Lower lobe of right lung (tissue), 2 donors: ENCODE measurements at regions not wholly inside any gene's neighbourhood (a gene's known extent, or its start where the extent isn't known, plus 50 kb on each side); places are given as distances from the start of the nearest gene placed in this dataset.

Experiments
- ATAC-seq, 2 donors: fragments of 200-7000 bp; cut with Tn5 transposase; one replicate each; pipeline ENCODE4 v1.9.1; 2020 to 2022; ENCODE audit warnings: mild to moderate bottlenecking in 2 of 2, moderate library complexity in 2 of 2
- DNase-seq: peaks from one replicate; pipeline ENCODE4 v3.0.0-alpha.2; 2020
- H3K27ac ChIP-seq: fragments of 200-600 bp; one replicate; pipeline ENCODE4 v1.8.0; 2022
- H3K27me3 ChIP-seq: fragments of 200-600 bp; one replicate; pipeline ENCODE4 v1.8.0; 2022; ENCODE audit warnings: low read depth
- H3K36me3 ChIP-seq: fragments of 200-600 bp; one replicate; pipeline ENCODE4 v1.8.0; 2022; ENCODE audit warnings: mild to moderate bottlenecking
- H3K4me1 ChIP-seq: fragments of 200-600 bp; one replicate; pipeline ENCODE4 v1.8.0; 2022
- H3K4me3 ChIP-seq: fragments of 200-600 bp; one replicate; pipeline ENCODE4 v1.8.0; 2022; ENCODE audit warnings: mild to moderate bottlenecking
- H3K9me3 ChIP-seq: fragments of 200-600 bp; one replicate; pipeline ENCODE4 v1.8.0; 2022
- intact Hi-C: fragments of 100-400 bp; cut with DNase I; formaldehyde crosslinking; loops from one replicate; pipeline ENCODE4 v1.11.0; 2022
- TF ChIP-seq, protein P1 (sequence below): fragments of 200-600 bp; IDR thresholded peaks from one replicate; pipeline ENCODE4 v1.8.0; 2022; ENCODE audit warnings: antibody characterized with exemption, mild to moderate bottlenecking
- donor health status: DM: no; HTN: yes; CAD: no; lungs with severe emphysema.

DNA sequence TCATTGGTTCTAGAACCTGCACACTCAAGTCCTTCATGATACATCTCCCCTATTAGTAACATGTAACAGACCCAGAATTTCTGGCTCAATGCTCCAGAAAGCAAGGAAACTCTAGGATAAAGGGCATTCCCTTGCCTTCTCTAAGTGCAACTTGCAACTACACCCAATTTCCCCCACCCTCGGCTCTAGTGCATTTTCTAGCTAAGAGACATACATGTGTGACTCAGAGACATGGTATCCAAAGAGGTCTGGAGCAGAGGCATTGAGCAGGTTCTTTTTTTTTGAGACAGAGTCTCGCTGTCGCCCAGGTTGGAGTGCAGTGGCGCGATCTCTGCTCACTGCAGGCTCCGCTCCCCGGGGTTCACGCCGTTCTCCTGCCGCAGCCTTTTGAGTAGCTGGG is 132.9 kb downstream of the ZC3H11B start:
- H3K36me3 ChIP-seq, result no peaks in the 10 kb centered on the region
- H3K4me1 ChIP-seq, result no peaks in the 10 kb centered on the region
- TF ChIP-seq, protein P1, sequence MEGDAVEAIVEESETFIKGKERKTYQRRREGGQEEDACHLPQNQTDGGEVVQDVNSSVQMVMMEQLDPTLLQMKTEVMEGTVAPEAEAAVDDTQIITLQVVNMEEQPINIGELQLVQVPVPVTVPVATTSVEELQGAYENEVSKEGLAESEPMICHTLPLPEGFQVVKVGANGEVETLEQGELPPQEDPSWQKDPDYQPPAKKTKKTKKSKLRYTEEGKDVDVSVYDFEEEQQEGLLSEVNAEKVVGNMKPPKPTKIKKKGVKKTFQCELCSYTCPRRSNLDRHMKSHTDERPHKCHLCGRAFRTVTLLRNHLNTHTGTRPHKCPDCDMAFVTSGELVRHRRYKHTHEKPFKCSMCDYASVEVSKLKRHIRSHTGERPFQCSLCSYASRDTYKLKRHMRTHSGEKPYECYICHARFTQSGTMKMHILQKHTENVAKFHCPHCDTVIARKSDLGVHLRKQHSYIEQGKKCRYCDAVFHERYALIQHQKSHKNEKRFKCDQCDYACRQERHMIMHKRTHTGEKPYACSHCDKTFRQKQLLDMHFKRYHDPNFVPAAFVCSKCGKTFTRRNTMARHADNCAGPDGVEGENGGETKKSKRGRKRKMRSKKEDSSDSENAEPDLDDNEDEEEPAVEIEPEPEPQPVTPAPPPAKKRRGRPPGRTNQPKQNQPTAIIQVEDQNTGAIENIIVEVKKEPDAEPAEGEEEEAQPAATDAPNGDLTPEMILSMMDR, result no peak
- H3K4me3 ChIP-seq, result no peak overlapping the region
- no peaks in the 10 kb centered on the region for H3K9me3 ChIP-seq
- intact Hi-C loops, result no loop called here
- H3K27ac ChIP-seq, result no peak overlapping the region
- ATAC-seq (no peak), DNase-seq (no peak)
- no peaks in the 10 kb centered on the region for H3K27me3 ChIP-seq

DNA sequence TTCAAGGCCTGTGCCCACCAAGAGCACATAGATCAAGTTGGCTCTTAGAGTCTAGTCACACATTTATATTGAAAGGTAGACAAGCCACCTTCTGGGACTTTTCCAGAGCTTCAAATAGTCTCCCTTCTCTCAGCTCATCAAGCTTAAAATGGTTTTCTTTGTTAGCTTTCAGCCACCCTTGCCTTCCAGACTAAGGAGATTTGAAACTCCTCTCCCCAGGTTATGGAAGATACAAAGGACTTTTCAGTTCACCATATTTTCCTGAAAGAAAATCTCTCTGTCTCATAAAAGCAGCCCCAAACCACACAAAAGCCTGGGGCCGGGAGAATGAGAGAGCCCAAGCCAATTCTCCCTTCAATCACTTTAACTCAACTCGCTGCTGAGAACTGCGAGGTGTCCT is 134.1 kb downstream of the ZC3H11B start:
- ATAC-seq, result no peak
- Histone ChIP-seq H3K27me3 (no peaks in the 10 kb centered on the region), H3K4me1 (no peaks in the 10 kb centered on the region), H3K9me3 (no peaks in the 10 kb centered on the region), H3K36me3 (no peaks in the 10 kb centered on the region), H3K27ac (no peak overlapping the region), H3K4me3 (no peak overlapping the region)
- no peak for DNase-seq
- TF ChIP-seq, protein P1, result no peak
- intact Hi-C loops, result no loop called here

DNA sequence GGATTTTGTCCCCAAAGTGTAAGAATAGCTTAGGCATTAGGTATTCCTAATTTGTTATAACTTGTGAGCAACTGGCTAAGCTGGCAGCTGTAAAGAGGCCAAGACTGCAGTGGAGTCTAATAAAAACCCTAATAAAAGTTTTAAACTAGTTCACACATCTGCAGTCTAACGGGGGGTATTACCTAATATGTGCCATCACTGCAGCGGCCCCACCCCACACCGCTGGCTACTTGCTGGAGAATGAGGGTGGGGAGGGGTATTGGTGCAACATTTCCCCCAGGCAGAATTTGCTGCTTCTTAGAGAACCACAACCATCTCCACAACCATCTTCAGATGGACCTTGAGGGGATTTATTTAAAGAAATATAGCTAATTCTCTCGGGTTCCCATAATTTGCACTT is 135.0 kb downstream of the ZC3H11B start:
- Histone ChIP-seq H3K4me3 (no peak overlapping the region), H3K9me3 (no peaks in the 10 kb centered on the region), H3K36me3 (no peaks in the 10 kb centered on the region), H3K27ac (no peak overlapping the region), H3K27me3 (no peaks in the 10 kb centered on the region), H3K4me1 (no peaks in the 10 kb centered on the region)
- no peak for DNase-seq
- no peak for ATAC-seq
- intact Hi-C loops, result no loop called here
- TF ChIP-seq, protein P1, result no peak

DNA sequence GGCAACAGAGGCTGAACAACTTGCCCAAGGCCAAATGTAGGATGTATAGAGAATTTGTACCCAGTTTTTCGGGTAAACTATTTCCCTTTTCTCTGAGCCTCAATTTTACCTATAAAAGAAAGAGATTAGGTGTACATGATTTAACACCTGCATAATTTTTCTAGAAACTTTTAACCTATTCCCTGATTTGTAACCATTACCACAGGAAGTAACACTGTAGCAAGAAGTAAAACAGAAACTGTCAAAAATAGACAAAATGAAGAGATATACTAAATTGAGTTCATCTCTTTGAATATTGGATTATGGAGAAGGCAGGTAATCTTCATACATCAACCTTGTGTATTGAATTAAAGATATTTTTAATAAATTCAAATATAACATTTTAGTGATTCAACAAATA is 136.2 kb downstream of the ZC3H11B start:
- ATAC-seq, result no peak
- intact Hi-C loops, result no loop called here
- TF ChIP-seq, protein P1, result no peak

DNA sequence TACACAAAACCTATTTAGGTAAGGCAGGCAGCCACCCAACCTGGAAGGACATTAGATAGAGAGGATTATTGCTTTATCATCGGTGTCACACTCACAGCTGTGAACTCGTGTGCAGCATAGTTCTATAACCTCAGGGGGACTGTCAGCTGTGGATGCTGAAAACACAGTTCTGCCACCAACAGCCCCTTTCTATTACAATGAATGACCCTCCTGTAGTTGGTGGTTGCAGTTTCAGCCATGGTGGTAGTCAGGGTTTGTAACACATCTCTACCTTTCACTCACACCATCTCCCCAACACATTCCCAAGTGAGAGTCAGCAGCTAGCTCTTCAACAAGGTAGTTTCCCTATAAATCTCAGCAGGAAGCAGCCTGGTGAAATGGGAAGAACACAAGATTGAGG is 136.8 kb downstream of the ZC3H11B start:
- Histone ChIP-seq H3K27me3 (no peaks in the 10 kb centered on the region), H3K27ac (no peak overlapping the region), H3K9me3 (no peaks in the 10 kb centered on the region), H3K4me3 (no peak overlapping the region), H3K4me1 (no peaks in the 10 kb centered on the region), H3K36me3 (no peaks in the 10 kb centered on the region)
- no peak for DNase-seq
- TF ChIP-seq, protein P1, result no peak
- intact Hi-C loops, result no loop called here
- ATAC-seq, result no peak

More for the DNA sequence above, 136.2 kb downstream of the ZC3H11B start:
- no peak overlapping the region for H3K4me3 ChIP-seq
- no peaks in the 10 kb centered on the region for H3K27me3 ChIP-seq
- no peaks in the 10 kb centered on the region for H3K9me3 ChIP-seq
- H3K4me1 ChIP-seq, result no peaks in the 10 kb centered on the region
- DNase-seq, result no peak
- no peaks in the 10 kb centered on the region for H3K36me3 ChIP-seq
- no peak overlapping the region for H3K27ac ChIP-seq

DNA sequence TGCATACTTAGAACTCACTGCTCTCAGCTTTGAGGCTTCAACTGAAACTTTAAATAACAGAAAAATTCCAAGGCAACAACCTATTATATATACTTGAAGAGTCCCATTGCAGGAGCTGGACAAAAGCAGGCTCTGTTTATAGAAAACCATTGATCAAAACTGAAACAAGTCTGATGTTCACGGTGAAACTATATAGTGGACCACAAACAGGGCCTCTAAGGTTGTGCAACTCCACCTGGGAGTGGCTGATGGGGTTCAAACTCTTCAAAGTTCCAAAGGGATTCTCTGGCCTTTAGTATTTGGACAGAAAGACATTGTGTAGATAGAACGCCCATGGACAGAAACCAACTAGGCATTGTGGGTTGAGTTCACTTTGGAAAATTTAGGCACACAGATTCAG is 140.3 kb downstream of the ZC3H11B start:
- Histone ChIP-seq H3K4me3 (no peak overlapping the region), H3K27ac (no peak overlapping the region), H3K9me3 (no peaks in the 10 kb centered on the region), H3K36me3 (no peaks in the 10 kb centered on the region), H3K4me1 (no peaks in the 10 kb centered on the region), H3K27me3 (no peaks in the 10 kb centered on the region)
- intact Hi-C loops, result no loop called here
- no peak for ATAC-seq
- TF ChIP-seq, protein P1, result no peak
- DNase-seq, result no peak
